Neuron (in vitro differentiated cells): ENCODE measurements at regions not wholly inside any gene's neighbourhood (a gene's known extent, or its start where the extent isn't known, plus 50 kb on each side); places are given as distances from the start of the nearest gene placed in this dataset.
"Not testable (repeated sequence)": the region's sequence is repeated elsewhere in the genome, so short reads cannot be mapped to it uniquely, and the experiment has no call there.

Experiments
- H2AFZ ChIP-seq: one replicate; pipeline ENCODE4 v1.6.1; 2013; ENCODE audit warnings: low read depth, mild to moderate bottlenecking, inconsistent platforms, low read length, moderate library complexity
- H3K27me3 ChIP-seq: one replicate; pipeline ENCODE4 v1.6.1; 2013; ENCODE audit warnings: low read length; ENCODE audit not compliant: insufficient read depth
- H3K36me3 ChIP-seq: one replicate; pipeline ENCODE4 v1.6.1; 2013; ENCODE audit warnings: low read length; ENCODE audit not compliant: insufficient read depth
- H3K4me1 ChIP-seq: one replicate; pipeline ENCODE4 v1.6.1; 2013; ENCODE audit warnings: low read length; ENCODE audit not compliant: insufficient read depth
- H3K4me3 ChIP-seq: 2 replicates; pipeline ENCODE4 v1.5.1; 2013; ENCODE audit warnings: mild to moderate bottlenecking, low read length, moderate library complexity
- H3K9me3 ChIP-seq: one replicate; pipeline ENCODE4 v1.6.1; 2013; ENCODE audit warnings: low read length

- Histone ChIP-seq H2AFZ (no peak overlapping the region), H3K4me3 (no peak overlapping the region), H3K4me1 (no peaks in the 10 kb centered on the region), H3K9me3 (no peaks in the 10 kb centered on the region), H3K36me3 (no peaks in the 10 kb centered on the region), H3K27me3 (no peaks in the 10 kb centered on the region)
Observed at GRCh38 chr16:66258916-66259845, 107.3 kb upstream of the CDH5 start.

- Histone ChIP-seq H2AFZ (no peak overlapping the region), H3K9me3 (no peaks in the 10 kb centered on the region), H3K36me3 (no peaks in the 10 kb centered on the region), H3K4me3 (no peak overlapping the region), H3K27me3 (no peaks in the 10 kb centered on the region), H3K4me1 (no peaks in the 10 kb centered on the region)
Observed at GRCh38 chr16:66256919-66257318, 109.6 kb upstream of the CDH5 start.

GRCh38 chr16:66255647-66256046 is 110.8 kb upstream of the CDH5 start:
- Histone ChIP-seq H3K36me3 (no peaks in the 10 kb centered on the region), H3K9me3 (no peaks in the 10 kb centered on the region), H2AFZ (no peak overlapping the region), H3K27me3 (no peaks in the 10 kb centered on the region), H3K4me1 (no peaks in the 10 kb centered on the region), H3K4me3 (no peak overlapping the region)

GRCh38 chr16:66254751-66255150 is 111.7 kb upstream of the CDH5 start:
- Histone ChIP-seq H2AFZ (no peak overlapping the region), H3K9me3 (no peaks in the 10 kb centered on the region), H3K36me3 (no peaks in the 10 kb centered on the region), H3K4me3 (no peak overlapping the region), H3K27me3 (no peaks in the 10 kb centered on the region), H3K4me1 (no peaks in the 10 kb centered on the region)

- Histone ChIP-seq H2AFZ (no peak overlapping the region), H3K4me3 (no peak overlapping the region), H3K36me3 (no peaks in the 10 kb centered on the region), H3K9me3 (no peaks in the 10 kb centered on the region), H3K27me3 (no peaks in the 10 kb centered on the region), H3K4me1 (no peaks in the 10 kb centered on the region)
Observed at GRCh38 chr16:66254106-66254505, 112.4 kb upstream of the CDH5 start.

- Histone ChIP-seq H3K36me3 (no peaks in the 10 kb centered on the region), H2AFZ (no peak overlapping the region), H3K27me3 (no peaks in the 10 kb centered on the region), H3K4me3 (no peak overlapping the region), H3K4me1 (no peaks in the 10 kb centered on the region), H3K9me3 (no peaks in the 10 kb centered on the region)
Observed at GRCh38 chr16:66251476-66252160, 114.9 kb upstream of the CDH5 start.

- Histone ChIP-seq H3K27me3 (no peaks in the 10 kb centered on the region), H3K36me3 (no peaks in the 10 kb centered on the region), H3K4me3 (no peak overlapping the region), H3K9me3 (no peaks in the 10 kb centered on the region), H2AFZ (no peak overlapping the region), H3K4me1 (no peaks in the 10 kb centered on the region)
Observed at GRCh38 chr16:66250686-66251431, 115.6 kb upstream of the CDH5 start.

- Histone ChIP-seq H3K4me1 (no peaks in the 10 kb centered on the region), H3K27me3 (no peaks in the 10 kb centered on the region), H3K36me3 (no peaks in the 10 kb centered on the region), H3K4me3 (no peak overlapping the region), H3K9me3 (no peaks in the 10 kb centered on the region), H2AFZ (no peak overlapping the region)
Observed at GRCh38 chr16:66247516-66248481, 118.7 kb upstream of the CDH5 start.

GRCh38 chr16:66245868-66246267 is 120.6 kb upstream of the CDH5 start:
- Histone ChIP-seq H2AFZ (no peak overlapping the region), H3K4me3 (no peak overlapping the region), H3K36me3 (no peaks in the 10 kb centered on the region), H3K4me1 (no peaks in the 10 kb centered on the region), H3K9me3 (no peaks in the 10 kb centered on the region), H3K27me3 (no peaks in the 10 kb centered on the region)

GRCh38 chr16:66245072-66245471 is 121.4 kb upstream of the CDH5 start:
- no peaks in the 10 kb centered on the region for H3K4me1 ChIP-seq

GRCh38 chr16:66242672-66243071 is 123.8 kb upstream of the CDH5 start:
- no peaks in the 10 kb centered on the region for H3K4me1 ChIP-seq
- H2AFZ ChIP-seq = no peak overlapping the region
- H3K9me3 ChIP-seq = no peaks in the 10 kb centered on the region
- H3K4me3 ChIP-seq = no peak overlapping the region
- H3K36me3 ChIP-seq = no peaks in the 10 kb centered on the region
- no peaks in the 10 kb centered on the region for H3K27me3 ChIP-seq

More at GRCh38 chr16:66245072-66245471, 121.4 kb upstream of the CDH5 start:
- Histone ChIP-seq H2AFZ (no peak overlapping the region), H3K9me3 (no peaks in the 10 kb centered on the region), H3K27me3 (no peaks in the 10 kb centered on the region), H3K4me3 (no peak overlapping the region), H3K36me3 (no peaks in the 10 kb centered on the region)

- not testable (repeated sequence) for H3K27me3 ChIP-seq, H2AFZ ChIP-seq, H3K4me1 ChIP-seq, H3K9me3 ChIP-seq, H3K36me3 ChIP-seq, H3K4me3 ChIP-seq
Observed at GRCh38 chr16:66242206-66242605, 124.3 kb upstream of the CDH5 start.
